Vagina (tissue), 2 donors: ENCODE measurements at regions not wholly inside any gene's neighbourhood (a gene's known extent, or its start where the extent isn't known, plus 50 kb on each side); places are given as distances from the start of the nearest gene placed in this dataset.

Experiments
- DNase-seq, 2 donors: peaks; one replicate each; pipeline ENCODE4 v3.0.0-alpha.2; 2017; ENCODE audit errors: extremely low spot score in 2 of 2
- H3K27ac ChIP-seq: fragments of 200-600 bp; sonication (generic); one replicate; pipeline ENCODE4 v1.5.1; 2019
- H3K27me3 ChIP-seq: fragments of 200-600 bp; sonication (generic); one replicate; pipeline ENCODE4 v1.5.1; 2019
- H3K36me3 ChIP-seq, 2 donors: fragments of 200-600 bp; sonication (generic); one replicate each; pipeline ENCODE4 v1.5.1; 2017 to 2019
- H3K4me1 ChIP-seq: fragments of 200-600 bp; sonication (generic); one replicate; pipeline ENCODE4 v1.5.1; 2019
- H3K4me3 ChIP-seq, 2 donors: fragments of 200-600 bp; sonication (generic); 1 replicate in 1 of 2; 2 replicates in 1 of 2; pipeline ENCODE4 v1.5.1; 2016 to 2019
- H3K9me3 ChIP-seq: fragments of 200-600 bp; sonication (generic); one replicate; pipeline ENCODE4 v1.5.1; 2019
- CTCF ChIP-seq, 3 experiments: fragments of 450-650 bp in 2 of 3; fragments of 200-600 bp in 1 of 3; sonication (generic) in 1 of 3; IDR thresholded peaks; one replicate each; pipeline ENCODE4 v1.5.1; 2017 to 2019; ENCODE audit warnings: antibody characterized with exemption in 3 of 3, mild to moderate bottlenecking in 2 of 3, moderate library complexity in 2 of 3
- POLR2A ChIP-seq, 2 donors: fragments of 450-650 bp; IDR thresholded peaks; one replicate each; pipeline ENCODE4 v1.6.1; 2017; ENCODE audit warnings: antibody characterized with exemption in 2 of 2, mild to moderate bottlenecking in 2 of 2, moderate library complexity in 2 of 2
- POLR2AphosphoS5 ChIP-seq, 2 donors: sonication (generic); formaldehyde crosslinking; IDR thresholded peaks; one replicate each; pipeline ENCODE4 v1.9.0; 2017; ENCODE audit warnings: antibody characterized with exemption in 2 of 2, mild to moderate bottlenecking in 2 of 2, low read depth in 1 of 2; ENCODE audit not compliant: insufficient read depth in 1 of 2
- intact Hi-C: fragments of 100-400 bp; cut with DNase I; formaldehyde crosslinking; loops from one replicate; pipeline ENCODE4 v1.15.1; 2023

GRCh38 chr2:145601361-145601925 is 1081.5 kb upstream of the ZEB2 start:
- H3K4me3 ChIP-seq = no peak overlapping the region
- no peak for DNase-seq
- intact Hi-C loops = no loop called here

GRCh38 chr2:145600811-145601210 is 1080.9 kb upstream of the ZEB2 start:
- H3K9me3 ChIP-seq = no peaks in the 10 kb centered on the region
- no peaks in the 10 kb centered on the region for H3K27me3 ChIP-seq
- no peak overlapping the region for H3K4me3 ChIP-seq
- H3K27ac ChIP-seq = no peak overlapping the region
- no peaks in the 10 kb centered on the region for H3K36me3 ChIP-seq
- TF ChIP-seq POLR2AphosphoS5 (IDR thresholded peaks at IDR 0.05; ENCODE audit: insufficient read depth in 1 of 2, low read depth in 1 of 2) (no peak), CTCF (IDR thresholded peaks at IDR 0.05) (no peak), POLR2A (IDR thresholded peaks at IDR 0.05) (no peak)
- intact Hi-C loops = no loop called here
- H3K4me1 ChIP-seq = no peaks in the 10 kb centered on the region
- DNase-seq = no peak

More at GRCh38 chr2:145601361-145601925, 1081.5 kb upstream of the ZEB2 start:
- TF ChIP-seq POLR2A (IDR thresholded peaks at IDR 0.05) = no peak
- TF ChIP-seq POLR2AphosphoS5 (IDR thresholded peaks at IDR 0.05; ENCODE audit: insufficient read depth in 1 of 2, low read depth in 1 of 2) = no peak
- no peak for TF ChIP-seq CTCF (IDR thresholded peaks at IDR 0.05)
- no peaks in the 10 kb centered on the region for H3K36me3 ChIP-seq
- no peaks in the 10 kb centered on the region for H3K27me3 ChIP-seq
- no peaks in the 10 kb centered on the region for H3K9me3 ChIP-seq
- H3K4me1 ChIP-seq = no peaks in the 10 kb centered on the region
- H3K27ac ChIP-seq = no peak overlapping the region

- no peak for DNase-seq
- no peaks in the 10 kb centered on the region for H3K9me3 ChIP-seq
Observed at GRCh38 chr2:145599756-145600155, 1079.8 kb upstream of the ZEB2 start.

GRCh38 chr2:145598434-145598833 is 1078.5 kb upstream of the ZEB2 start:
- intact Hi-C loops = no loop called here
- Histone ChIP-seq H3K9me3 (no peaks in the 10 kb centered on the region), H3K4me1 (no peaks in the 10 kb centered on the region), H3K27me3 (no peaks in the 10 kb centered on the region), H3K4me3 (no peak overlapping the region), H3K27ac (no peak overlapping the region), H3K36me3 (no peaks in the 10 kb centered on the region)
- TF ChIP-seq POLR2AphosphoS5 (IDR thresholded peaks at IDR 0.05; ENCODE audit: insufficient read depth in 1 of 2, low read depth in 1 of 2) (no peak), CTCF (IDR thresholded peaks at IDR 0.05) (no peak), POLR2A (IDR thresholded peaks at IDR 0.05) (no peak)
- DNase-seq = no peak

More at GRCh38 chr2:145599756-145600155, 1079.8 kb upstream of the ZEB2 start:
- H3K4me3 ChIP-seq = no peak overlapping the region
- H3K36me3 ChIP-seq = no peaks in the 10 kb centered on the region
- TF ChIP-seq POLR2A (IDR thresholded peaks at IDR 0.05) (no peak), CTCF (IDR thresholded peaks at IDR 0.05) (no peak), POLR2AphosphoS5 (IDR thresholded peaks at IDR 0.05; ENCODE audit: insufficient read depth in 1 of 2, low read depth in 1 of 2) (no peak)
- intact Hi-C loops = no loop called here
- H3K27ac ChIP-seq = no peak overlapping the region
- no peaks in the 10 kb centered on the region for H3K27me3 ChIP-seq
- H3K4me1 ChIP-seq = no peaks in the 10 kb centered on the region

- no peaks in the 10 kb centered on the region for H3K9me3 ChIP-seq
- no peak overlapping the region for H3K4me3 ChIP-seq
- no peak overlapping the region for H3K27ac ChIP-seq
- H3K27me3 ChIP-seq = no peaks in the 10 kb centered on the region
- no peaks in the 10 kb centered on the region for H3K4me1 ChIP-seq
- no peaks in the 10 kb centered on the region for H3K36me3 ChIP-seq
- TF ChIP-seq CTCF (IDR thresholded peaks at IDR 0.05) = no peak
- TF ChIP-seq POLR2A (IDR thresholded peaks at IDR 0.05) = no peak
- TF ChIP-seq POLR2AphosphoS5 (IDR thresholded peaks at IDR 0.05; ENCODE audit: insufficient read depth in 1 of 2, low read depth in 1 of 2) = no peak
- no peak for DNase-seq
- intact Hi-C loops = no loop called here
Observed at GRCh38 chr2:145597809-145598208, 1077.9 kb upstream of the ZEB2 start.
